GM18873 (cell line): ENCODE measurements at regions not wholly inside any gene's neighbourhood (a gene's known extent, or its start where the extent isn't known, plus 50 kb on each side); places are given as distances from the start of the nearest gene placed in this dataset.
"Not testable (repeated sequence)": the region's sequence is repeated elsewhere in the genome, so short reads cannot be mapped to it uniquely, and the experiment has no call there.

Source experiments
- ATAC-seq: cut with Tn5 transposase; IDR thresholded peaks from one replicate; pipeline ENCODE4 v1.9.1; 2021; ENCODE audit warnings: mild to moderate bottlenecking, moderate library complexity, moderate number of reproducible peaks; ENCODE audit not compliant: unreplicated experiment, low FRiP score

DNA sequence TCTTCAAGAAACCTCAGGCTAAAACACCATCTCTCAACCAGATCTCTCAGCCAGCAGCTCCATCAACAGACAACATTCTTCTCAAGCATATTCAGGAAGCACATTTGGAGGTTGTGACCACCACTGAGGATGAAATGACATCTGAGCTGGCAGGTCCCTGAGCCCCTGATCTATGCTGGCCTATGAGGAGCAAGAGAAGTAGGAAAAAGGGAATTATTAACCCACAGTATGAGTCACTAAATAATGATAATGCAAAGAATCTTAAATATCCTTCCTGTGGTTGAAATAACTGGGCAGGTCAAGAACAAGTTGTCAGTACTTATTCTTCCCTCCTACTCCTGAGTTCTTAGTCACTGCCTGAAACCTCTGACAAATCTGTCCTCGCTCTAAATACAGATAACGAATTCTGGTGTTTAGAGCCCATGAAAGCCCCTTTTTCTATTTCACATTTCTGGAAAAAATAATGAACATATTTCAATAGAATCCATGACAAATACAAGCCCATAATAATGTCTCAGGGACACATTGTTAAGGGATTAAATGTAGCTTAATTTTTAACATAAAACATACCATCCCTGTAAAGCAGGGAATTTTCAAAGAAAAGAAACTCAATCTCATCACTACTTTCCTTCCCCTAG, 225.8 kb upstream of the IRS2 start:
- ATAC-seq, result no peak

DNA sequence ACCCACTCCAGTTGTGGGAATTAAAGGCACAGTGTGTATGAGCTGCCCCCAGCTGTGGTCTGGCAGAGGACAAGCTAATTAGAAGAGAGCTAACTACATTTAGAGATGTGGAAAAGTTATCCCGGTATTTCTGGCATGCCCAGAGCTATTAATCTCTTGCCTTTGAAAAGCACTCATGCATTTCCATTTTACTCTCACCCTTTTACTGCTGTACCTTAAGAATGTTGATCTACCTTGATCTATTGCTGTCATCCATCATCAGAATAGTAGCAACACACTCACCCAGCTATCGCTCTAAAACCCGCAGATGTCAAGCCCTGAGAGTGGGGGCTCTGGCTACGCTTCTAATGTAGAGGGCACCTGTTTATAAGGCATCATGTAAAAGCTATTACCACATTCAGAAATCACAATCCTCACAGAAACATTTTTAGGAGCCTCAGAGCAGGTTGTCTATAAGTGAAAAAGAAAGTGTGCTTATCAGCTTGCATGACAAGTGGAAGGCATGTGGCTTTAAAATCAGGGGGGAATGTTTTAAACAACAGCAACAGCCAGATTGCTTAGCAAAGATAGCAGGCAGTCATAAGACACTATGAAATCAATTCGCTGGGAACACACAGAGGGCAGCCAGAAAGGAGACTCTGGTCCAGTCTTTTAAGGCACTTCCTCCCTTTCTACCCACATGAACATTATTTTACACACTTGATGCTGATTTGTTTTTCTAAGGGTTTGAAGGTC, 224.2 kb upstream of the IRS2 start:
- no peak for ATAC-seq

DNA sequence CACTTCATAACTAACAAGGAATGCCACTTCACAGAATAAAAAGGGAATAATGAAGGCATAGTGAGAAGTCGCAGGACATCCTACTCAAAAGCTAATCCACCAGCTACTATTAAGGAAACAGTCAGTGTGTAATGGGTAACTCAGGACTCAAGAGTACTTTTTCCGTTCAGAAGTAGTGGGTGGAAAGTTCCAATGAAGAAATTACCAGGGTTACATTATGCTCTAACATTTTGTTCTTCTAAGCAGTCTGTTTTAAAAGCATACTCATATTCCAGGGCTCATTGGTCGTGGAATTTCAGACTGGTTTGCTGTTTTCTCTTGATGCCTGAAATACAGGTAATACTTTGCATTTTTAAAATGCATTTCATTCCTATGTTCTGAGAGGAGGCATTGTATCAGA, 222.4 kb upstream of the IRS2 start:
- ATAC-seq, result no peak

DNA sequence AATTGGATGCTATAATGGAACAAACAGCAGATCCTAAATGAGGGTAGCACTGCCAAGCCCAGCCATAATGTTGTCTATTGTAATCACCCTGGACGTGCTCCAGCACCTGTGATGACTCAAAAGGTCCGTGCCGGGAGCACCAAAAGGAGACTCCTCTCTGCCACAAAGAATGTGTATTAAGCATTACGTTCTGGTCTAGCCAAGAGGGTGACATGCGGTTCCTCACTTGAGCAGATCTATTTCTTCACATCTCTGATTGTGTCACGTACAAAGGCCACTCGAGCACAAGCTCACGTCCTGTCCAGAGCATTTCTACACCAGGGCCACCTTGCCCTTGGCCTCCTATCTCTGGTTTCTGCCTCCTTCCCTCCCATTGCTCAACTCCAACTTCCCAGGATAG, 219.9 kb upstream of the IRS2 start:
- no peak for ATAC-seq

DNA sequence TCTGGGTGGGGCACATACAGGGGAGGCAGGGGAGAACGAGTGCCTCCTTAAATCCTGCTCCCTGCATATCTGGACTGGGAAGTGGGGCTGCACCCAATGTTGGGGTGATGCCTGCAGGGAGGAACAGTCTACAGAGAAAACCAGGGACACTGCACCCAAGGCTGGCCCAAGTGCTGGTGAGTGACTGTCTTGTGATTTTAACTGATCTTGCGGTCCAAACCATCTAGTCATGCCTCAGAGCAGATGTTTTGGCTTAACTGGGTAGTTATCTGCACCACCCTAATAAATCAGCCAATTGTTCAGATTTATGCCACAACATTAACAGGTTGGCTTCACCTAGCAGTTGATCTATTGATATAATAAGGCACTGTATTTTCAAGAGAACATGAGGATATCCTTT, 219.2 kb upstream of the IRS2 start:
- no peak for ATAC-seq

DNA sequence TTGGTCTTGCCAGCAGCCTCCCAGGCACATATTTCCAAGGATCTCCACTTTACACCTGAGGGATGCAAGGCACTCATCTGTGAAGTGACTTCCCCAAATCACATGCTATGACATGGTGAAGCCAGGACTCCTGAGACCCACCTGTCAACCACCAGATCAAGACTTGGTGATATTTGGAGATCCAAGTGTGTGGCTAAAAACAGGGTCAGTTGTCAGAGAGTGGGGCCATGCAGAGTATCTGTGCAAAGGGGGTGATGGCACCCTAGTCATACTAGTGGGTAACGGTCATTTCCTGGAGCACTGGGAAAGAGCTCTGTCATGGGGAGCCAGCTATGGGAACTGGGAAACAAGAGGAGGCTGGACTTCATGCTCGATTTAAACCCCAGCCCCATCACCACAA, 218.4 kb upstream of the IRS2 start:
- no peak for ATAC-seq

DNA sequence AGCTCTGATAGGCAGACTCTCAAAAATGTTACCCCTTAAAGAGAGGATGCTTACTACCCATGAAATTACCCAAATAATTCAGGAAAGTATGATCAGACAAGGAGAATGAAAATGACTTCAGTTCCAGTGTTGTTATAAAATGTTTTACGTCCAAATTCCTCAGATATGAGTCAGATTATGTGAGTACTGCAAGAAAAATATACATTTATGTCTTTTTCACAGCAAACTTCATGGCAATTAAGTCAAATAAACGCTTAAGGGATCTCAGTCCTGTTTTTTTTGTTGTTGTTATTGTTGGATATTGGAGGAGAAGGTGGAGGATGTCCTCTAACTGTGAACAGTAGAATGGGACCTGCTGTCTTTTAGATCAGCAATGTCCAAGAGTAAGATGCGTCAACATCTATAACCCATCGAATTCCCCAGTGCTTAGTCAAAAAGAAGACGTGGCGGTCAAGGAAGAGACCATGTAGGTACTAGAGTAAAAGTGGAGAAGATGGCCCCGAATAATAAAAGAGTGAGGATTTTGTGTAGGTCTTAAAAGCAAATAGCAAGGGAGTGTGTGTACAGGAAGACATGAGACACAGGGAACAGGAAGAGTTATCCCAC, 215.4 kb upstream of the IRS2 start:
- no peak for ATAC-seq

DNA sequence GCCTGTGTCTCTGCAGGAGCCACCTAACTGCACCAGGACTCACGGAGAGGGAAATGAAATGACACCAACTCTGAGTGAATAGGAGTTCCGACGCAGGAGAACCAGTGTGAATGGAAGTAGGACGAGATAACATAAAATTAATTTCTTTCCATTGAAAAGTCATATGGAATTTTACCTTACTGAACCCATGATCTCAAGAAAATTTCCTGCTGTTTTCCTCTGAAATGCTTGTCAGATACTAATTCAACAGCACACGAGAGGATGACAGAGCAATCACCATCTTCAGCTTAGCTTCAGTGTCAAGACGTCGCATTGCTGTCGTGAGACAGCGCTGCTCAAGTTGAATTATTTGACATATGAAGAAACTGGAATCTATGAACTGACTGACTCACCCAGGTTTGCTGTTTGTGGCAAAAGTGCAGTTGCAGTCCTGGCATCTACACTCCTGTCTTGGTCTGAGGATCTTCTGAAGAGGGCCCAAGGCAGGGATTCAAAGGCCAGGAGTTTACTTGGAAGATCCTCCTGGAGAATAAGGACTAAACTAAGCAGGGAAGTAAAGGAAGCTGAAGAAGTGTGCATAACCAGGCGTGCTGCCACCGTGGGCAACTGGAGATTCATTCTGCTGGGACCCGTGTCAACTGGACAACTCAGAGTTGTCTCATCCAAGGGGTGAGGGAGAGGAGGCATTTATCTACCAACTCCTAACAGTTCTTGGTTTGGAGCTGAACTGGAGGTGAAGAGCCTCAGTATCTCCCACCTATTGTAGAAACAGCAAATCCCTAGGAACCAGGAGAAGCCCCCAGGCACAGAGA, 214.4 kb upstream of the IRS2 start:
- no peak for ATAC-seq

DNA sequence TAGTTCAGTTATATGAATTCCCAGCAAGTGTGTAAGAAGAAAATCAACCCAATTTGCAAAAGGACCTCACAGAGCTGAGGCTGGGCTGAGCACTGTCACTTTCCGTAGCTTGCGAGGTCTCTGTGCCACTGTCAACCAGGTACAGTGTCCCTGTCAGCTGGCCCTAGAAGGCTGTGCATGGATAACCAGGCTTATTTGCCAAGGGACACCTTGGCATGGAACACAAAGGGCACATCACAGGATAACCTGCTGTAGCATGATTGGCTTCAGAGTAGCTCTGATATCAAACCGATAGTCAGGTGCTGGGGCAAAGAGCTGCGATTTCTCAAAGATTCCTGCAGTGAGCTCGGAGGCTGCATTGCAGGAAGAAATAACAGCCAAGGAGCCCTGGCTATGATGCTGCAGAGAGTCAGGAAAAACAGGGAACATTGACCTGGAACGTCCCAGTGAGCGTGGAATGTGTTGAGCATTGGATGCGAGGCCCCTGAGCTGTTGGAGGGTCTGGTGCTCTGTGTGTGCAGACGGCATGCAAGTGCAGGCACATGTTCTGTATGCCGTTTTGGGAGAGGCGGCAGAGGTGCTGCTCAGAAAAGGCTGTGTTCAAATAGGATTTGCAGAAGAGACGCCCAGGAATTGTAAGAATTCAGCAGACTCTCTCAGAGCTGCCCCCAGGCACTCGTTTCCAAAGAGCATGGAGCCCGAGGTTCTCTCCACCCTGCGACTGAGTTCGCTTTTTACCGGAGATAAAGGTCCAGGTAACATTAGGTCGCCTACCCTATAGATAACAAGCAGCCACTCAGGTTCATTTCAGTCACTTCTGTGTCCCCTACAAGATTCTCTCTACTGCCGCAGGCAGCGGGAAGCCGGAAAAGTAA, 213.5 kb upstream of the IRS2 start:
- no peak for ATAC-seq

DNA sequence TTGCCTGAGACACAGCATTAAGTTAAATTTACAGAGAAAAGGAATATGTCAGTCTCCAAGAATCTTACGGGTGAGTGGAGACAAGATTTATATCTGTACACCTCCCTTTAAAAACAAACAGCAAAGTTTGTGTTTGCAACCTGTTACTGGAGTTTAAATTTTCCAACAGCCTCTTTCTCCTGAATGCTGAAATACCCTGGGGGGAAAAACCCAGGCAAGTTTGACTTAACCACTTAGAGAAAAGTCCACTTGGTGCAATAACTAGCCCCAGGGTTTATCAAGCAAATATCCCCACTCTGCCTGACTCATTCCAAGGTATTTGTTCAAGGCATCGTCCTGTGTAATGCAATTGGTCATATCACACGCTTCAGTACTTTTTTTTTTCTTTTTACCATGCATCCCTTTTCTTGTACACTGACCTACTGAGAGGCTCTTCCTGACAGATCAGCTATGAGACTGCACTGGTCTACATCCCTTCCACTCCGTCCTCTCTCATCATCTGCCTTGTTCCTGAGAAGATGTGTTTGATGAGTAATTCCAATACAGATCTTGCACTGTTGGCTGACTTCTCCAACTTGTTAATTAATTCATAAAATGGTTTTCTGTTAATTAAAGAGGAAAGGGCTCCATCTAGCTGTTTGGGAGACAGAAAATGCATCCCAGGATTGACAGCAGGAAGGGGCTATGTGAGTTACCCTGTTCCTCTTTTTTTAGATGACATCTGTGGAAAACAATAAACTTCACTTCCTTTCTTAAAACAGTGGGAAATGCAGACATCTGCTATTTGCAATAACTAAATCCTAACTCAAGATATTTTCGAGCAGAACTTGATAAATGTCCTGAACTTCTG, 212.5 kb upstream of the IRS2 start:
- ATAC-seq, result no peak

DNA sequence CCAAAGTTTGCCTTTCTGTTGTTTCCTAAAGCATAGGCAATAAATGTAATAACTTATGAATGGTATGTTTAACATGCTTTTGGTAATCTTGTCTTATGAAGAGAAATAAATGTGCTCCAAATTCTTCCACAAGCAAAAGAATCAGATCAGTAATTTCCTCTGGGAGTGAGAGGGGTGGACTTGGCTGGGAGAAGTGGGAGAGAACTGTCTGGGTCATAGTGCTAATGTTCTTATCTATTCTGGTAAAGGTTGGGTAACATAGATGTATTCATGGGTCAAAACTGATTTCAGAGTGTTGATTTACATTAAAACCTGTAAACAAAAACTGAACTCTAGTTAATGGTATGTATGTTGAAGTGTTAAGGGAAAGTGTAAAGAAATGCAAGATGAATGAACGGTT, 211.7 kb upstream of the IRS2 start:
- ATAC-seq, result no peak

DNA sequence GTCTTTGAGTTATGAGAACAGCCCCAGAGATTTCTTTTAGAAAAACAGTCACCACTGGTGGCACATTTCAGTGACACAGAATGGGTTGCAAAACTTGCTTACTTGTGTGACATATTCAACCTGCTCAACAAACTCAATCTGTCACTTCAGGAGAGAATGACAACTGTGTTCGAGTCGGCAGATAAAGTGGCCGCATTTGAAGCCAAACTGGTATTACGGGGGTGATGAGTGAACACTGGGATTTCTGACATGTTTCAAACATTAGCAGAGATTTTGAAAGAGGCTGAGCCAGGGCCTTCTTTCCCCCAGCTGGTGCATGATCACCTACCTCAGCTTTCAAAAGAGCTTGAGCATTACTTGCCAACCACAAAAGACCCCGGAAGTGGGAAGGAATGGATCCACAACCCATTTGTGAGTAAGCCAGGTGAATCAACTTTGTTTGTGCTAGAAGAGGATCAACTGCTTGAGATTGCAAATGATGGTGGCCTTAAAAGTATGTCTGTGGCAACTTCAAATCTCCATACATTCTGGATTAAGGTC, 210.7 kb upstream of the IRS2 start:
- ATAC-seq, result not testable (repeated sequence)

DNA sequence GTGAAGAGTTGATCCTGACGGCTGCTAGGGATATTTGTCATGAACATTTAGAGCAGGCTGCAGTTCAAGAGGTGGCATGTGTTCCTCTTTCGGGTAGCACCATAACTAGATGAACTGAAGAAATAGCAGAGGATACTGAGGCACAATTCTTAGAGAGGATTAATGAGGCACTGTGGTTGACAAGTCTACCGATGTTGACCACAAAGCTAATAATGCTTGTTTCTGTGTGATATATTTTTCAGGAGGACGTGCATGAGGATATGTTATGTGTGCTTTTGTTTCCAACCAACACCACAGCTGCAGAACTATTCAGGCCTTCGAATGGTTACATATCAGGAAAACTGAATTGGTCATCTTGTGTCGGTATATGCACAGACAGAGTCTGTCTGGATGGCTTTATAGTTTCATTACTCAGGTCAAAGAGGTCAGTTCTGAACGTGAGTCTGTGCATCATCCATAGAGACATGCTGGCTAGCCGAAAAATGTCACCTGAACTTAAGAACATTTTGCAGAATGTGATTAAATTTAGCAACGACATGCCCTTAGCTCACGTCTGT, 210.1 kb upstream of the IRS2 start:
- ATAC-seq, result no peak

DNA sequence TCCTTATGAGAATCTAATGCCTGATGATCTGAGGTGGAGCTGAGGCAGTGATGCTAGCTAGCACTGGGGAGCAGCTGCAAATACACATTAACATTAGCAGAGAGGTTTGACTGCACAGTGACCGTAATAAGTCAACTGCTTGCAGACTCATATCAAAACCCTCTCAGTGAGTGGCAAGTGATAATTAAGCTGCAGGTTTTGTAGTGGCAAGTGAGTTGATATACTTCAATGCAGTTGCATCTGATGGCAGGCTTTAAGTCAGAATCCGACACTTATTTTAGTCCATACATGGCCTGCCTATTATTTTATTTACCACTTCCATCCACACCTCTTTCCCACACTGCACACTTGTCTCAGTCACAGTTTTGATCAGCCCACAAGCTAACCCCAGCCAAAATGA, 209.2 kb upstream of the IRS2 start:
- ATAC-seq, result no peak

DNA sequence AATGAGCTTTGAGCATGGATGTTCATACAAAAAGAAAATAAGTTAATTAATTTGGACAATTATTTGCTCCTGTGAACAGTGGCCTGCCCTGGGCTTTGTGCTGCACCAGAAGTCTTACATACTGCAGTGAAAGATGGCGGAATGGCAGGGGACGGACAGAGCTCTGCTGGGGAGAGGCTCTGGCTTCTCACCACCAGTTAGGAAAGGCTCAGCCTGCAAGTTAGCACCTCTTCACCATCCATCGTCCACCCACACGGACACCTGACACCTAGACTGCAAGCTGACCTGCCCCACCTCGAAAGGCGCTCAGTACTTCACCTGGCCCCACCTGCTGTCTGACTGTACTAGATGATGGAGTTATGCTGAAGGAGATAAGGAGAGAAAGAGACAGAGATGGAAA, 203.9 kb upstream of the IRS2 start:
- ATAC-seq, result no peak

DNA sequence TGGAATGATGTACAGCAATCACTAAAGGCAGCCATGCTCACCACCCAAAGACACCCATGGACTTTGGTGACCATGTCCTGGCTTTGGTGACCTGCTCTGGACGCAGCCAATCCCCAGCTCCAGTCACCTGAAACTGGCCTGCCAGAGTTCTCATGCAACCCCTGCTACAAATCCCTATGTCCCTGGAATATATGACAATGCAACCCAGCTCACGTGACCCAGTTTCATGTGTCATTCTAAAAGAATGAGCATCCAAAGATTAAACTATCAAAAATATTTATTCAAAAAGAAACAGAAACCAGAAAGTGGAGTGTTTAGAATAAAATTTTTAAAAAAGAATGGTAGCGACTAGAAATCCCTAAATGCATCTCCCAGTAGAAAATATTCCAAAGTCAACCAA, 203.3 kb upstream of the IRS2 start:
- ATAC-seq, result no peak

DNA sequence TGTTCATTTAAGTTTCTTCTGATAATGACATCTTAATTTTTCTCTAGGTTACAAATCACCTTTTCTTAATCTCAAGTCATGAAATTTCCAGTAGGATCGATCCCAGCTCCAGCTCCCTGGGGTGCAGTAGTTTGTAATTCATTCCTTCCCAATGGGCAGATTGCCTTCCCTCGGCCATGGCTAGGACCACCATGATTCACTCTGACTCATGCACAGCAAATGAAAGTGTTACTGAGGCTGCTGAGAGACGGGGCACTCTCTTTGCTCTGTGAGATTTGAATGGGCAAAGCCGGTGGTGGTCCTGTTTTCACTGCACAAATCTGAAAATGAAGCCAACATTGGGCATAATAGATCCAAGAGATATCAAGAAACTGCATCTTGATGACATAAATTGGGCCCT, 202.8 kb upstream of the IRS2 start:
- no peak for ATAC-seq

DNA sequence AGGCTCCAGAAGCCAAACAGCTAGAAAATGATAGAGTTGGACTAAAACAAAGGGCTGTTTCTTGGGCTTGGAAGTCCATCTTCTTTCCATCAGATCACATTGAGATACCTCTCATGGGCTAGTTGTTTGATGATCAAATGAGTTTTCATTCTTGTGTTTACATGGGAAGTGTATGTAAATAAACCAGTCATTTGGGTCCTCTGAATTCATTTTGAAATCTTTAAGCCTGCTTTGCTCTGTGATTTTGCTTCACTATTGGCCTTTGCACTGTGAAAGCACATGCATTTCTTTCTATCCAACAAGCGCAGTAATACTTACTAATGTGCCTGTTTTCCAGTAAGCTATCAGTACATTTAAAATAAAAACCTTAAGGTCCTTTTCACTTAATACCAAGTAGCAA, 200.5 kb upstream of the IRS2 start:
- ATAC-seq, result no peak
